Mesendoderm (in vitro differentiated cells): ENCODE measurements at regions not wholly inside any gene's neighbourhood (a gene's known extent, or its start where the extent isn't known, plus 50 kb on each side); places are given as distances from the start of the nearest gene placed in this dataset.

Experiments
- DNase-seq: peaks from one replicate; pipeline ENCODE4 v3.0.0; 2013
- H2AK5ac ChIP-seq: 2 replicates; pipeline ENCODE4 v1.6.1; 2013; ENCODE audit warnings: low read length, inconsistent platforms
- H2BK120ac ChIP-seq: 2 replicates; pipeline ENCODE4 v1.6.1; 2013; ENCODE audit warnings: low read depth, mild to moderate bottlenecking, low read length, moderate library complexity, mixed read lengths
- H2BK15ac ChIP-seq: replicated peaks from 2 replicates; pipeline ENCODE4 v1.6.1; 2013; ENCODE audit warnings: low read depth, mild to moderate bottlenecking, moderate library complexity
- H2BK5ac ChIP-seq: 2 replicates; pipeline ENCODE4 v1.6.1; 2013; ENCODE audit warnings: low read length, inconsistent platforms
- H3K18ac ChIP-seq: 2 replicates; pipeline ENCODE4 v1.6.1; 2013; ENCODE audit warnings: mild to moderate bottlenecking, low read length, mixed read lengths
- H3K23ac ChIP-seq: one replicate; pipeline ENCODE4 v1.6.1; 2013; ENCODE audit warnings: low read length
- H3K27ac ChIP-seq: 2 replicates; pipeline ENCODE4 v1.5.1; 2013; ENCODE audit warnings: low read depth, mild to moderate bottlenecking, inconsistent platforms, low read length, moderate library complexity
- H3K27me3 ChIP-seq: 2 replicates; pipeline ENCODE4 v1.6.1; 2013; ENCODE audit warnings: low read length, control low read depth, mild to moderate bottlenecking, inconsistent platforms; ENCODE audit not compliant: insufficient read depth, poor library complexity
- H3K36me3 ChIP-seq: 2 replicates; pipeline ENCODE4 v1.6.1; 2013; ENCODE audit warnings: low read length, inconsistent platforms; ENCODE audit not compliant: control insufficient read depth, insufficient read depth
- H3K4ac ChIP-seq: one replicate; pipeline ENCODE4 v1.6.1; 2013; ENCODE audit warnings: low read depth, mild to moderate bottlenecking, low read length, moderate library complexity
- H3K4me1 ChIP-seq: 2 replicates; pipeline ENCODE4 v1.6.1; 2013; ENCODE audit warnings: low read depth, low read length, inconsistent platforms; ENCODE audit not compliant: control insufficient read depth
- H3K4me2 ChIP-seq: 2 replicates; pipeline ENCODE4 v1.6.1; 2013; ENCODE audit warnings: low read length
- H3K4me3 ChIP-seq: 2 replicates; pipeline ENCODE4 v1.5.1; 2013; ENCODE audit warnings: mild to moderate bottlenecking, low read length
- H3K56ac ChIP-seq: one replicate; pipeline ENCODE4 v1.6.1; 2013; ENCODE audit warnings: low read length
- H3K79me1 ChIP-seq: 2 replicates; pipeline ENCODE4 v1.6.1; 2013; ENCODE audit warnings: low read length, inconsistent platforms
- H3K79me2 ChIP-seq: 2 replicates; pipeline ENCODE4 v1.6.1; 2013; ENCODE audit warnings: mild to moderate bottlenecking, low read length; ENCODE audit not compliant: control insufficient read depth, insufficient read depth
- H3K9ac ChIP-seq: 2 replicates; pipeline ENCODE4 v1.6.1; 2013; ENCODE audit warnings: low read length, inconsistent platforms
- H4K5ac ChIP-seq: one replicate; pipeline ENCODE4 v1.6.1; 2013; ENCODE audit warnings: low read length
- H4K8ac ChIP-seq: one replicate; pipeline ENCODE4 v1.6.1; 2013; ENCODE audit warnings: low read depth, mild to moderate bottlenecking, control low read depth, low read length, moderate library complexity
- WGBS: extraction: QIAGEN DNeasy Blood & Tissue Kit; methylation state at CpG from one replicate; pipeline ENCODE4 v1.1.7; 2013; ENCODE audit warnings: low lambda C conversion rate, missing lambda C conversion rate; ENCODE audit not compliant: insufficient coverage; ENCODE audit errors: extremely low coverage; 5-methylcytosine and 5-hydroxymethylcytosine counted together

GRCh38 chr2:129006135-129006886 lies 687.6 kb upstream of the HS6ST1 start:
- Histone ChIP-seq H4K8ac (no peak overlapping the region), H3K4ac (no peak overlapping the region), H3K23ac (no peak overlapping the region), H2AK5ac (no peak overlapping the region), H3K36me3 (no peaks in the 10 kb centered on the region), H3K4me1 (no peaks in the 10 kb centered on the region), H2BK15ac (no peak overlapping the region), H3K79me1 (no peaks in the 10 kb centered on the region), H2BK120ac (no peak overlapping the region), H3K9ac (no peak overlapping the region), H3K56ac (no peak overlapping the region), H3K79me2 (no peaks in the 10 kb centered on the region), H4K5ac (no peak overlapping the region), H3K27me3 (no peaks in the 10 kb centered on the region), H3K27ac (no peak overlapping the region), H3K18ac (no peak overlapping the region), H3K4me3 (no peak overlapping the region), H3K4me2 (no peak overlapping the region), H2BK5ac (no peak overlapping the region)
- DNase-seq = no peak
- no CpG with 5 or more reads among the region's 19 CpGs for WGBS

DNA sequence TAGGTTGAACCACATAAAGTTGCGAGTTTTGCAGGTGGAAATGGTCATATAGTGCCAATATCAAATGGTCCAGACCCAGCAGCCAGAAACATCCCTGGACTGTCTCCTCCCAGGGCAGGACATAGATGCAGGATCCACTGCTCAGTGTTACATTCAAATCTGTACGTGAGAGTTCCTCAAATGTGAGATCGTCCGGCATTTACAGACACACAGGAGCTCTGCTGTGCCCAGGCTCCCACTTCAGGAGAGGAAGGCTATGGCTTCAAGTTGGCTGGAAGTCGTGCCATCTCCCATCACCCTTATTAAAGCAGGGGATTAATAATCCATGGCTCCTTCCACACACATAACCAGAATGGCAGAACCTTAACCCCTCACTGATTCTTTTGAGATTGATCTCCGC lies 688.2 kb upstream of the HS6ST1 start:
- no peaks in the 10 kb centered on the region for H3K36me3 ChIP-seq
- WGBS = no CpG with 5 or more reads among the region's 6 CpGs
- no peak overlapping the region for H2AK5ac ChIP-seq
- H2BK15ac ChIP-seq = no peak overlapping the region
- no peak overlapping the region for H3K18ac ChIP-seq
- no peak overlapping the region for H2BK120ac ChIP-seq
- no peak for DNase-seq
- no peak overlapping the region for H3K23ac ChIP-seq
- no peak overlapping the region for H3K4me3 ChIP-seq
- H3K9ac ChIP-seq = no peak overlapping the region
- H3K56ac ChIP-seq = no peak overlapping the region
- H3K4me2 ChIP-seq = no peak overlapping the region
- H4K8ac ChIP-seq = no peak overlapping the region
- no peaks in the 10 kb centered on the region for H3K4me1 ChIP-seq
- no peaks in the 10 kb centered on the region for H3K79me1 ChIP-seq
- no peaks in the 10 kb centered on the region for H3K79me2 ChIP-seq
- no peak overlapping the region for H4K5ac ChIP-seq
- no peak overlapping the region for H2BK5ac ChIP-seq
- H3K4ac ChIP-seq = no peak overlapping the region
- no peak overlapping the region for H3K27ac ChIP-seq
- H3K27me3 ChIP-seq = no peaks in the 10 kb centered on the region

GRCh38 chr2:129008055-129008880 lies 689.6 kb upstream of the HS6ST1 start:
- Histone ChIP-seq H3K23ac (no peak overlapping the region), H3K79me2 (no peaks in the 10 kb centered on the region), H4K8ac (no peak overlapping the region), H3K27ac (no peak overlapping the region), H3K9ac (no peak overlapping the region), H3K18ac (no peak overlapping the region), H3K27me3 (no peaks in the 10 kb centered on the region), H3K4ac (no peak overlapping the region), H2BK120ac (no peak overlapping the region), H3K56ac (no peak overlapping the region), H3K4me3 (no peak overlapping the region), H4K5ac (no peak overlapping the region), H3K79me1 (no peaks in the 10 kb centered on the region), H2BK15ac (no peak overlapping the region), H2BK5ac (no peak overlapping the region), H3K4me2 (no peak overlapping the region), H2AK5ac (no peak overlapping the region), H3K36me3 (no peaks in the 10 kb centered on the region), H3K4me1 (no peaks in the 10 kb centered on the region)
- DNase-seq = no peak
- WGBS = no CpG with 5 or more reads among the region's 5 CpGs

GRCh38 chr2:129008881-129009554 lies 690.4 kb upstream of the HS6ST1 start:
- Histone ChIP-seq H4K5ac (no peak overlapping the region), H3K79me2 (no peaks in the 10 kb centered on the region), H4K8ac (no peak overlapping the region), H3K9ac (no peak overlapping the region), H3K4me3 (no peak overlapping the region), H3K27ac (no peak overlapping the region), H3K27me3 (no peaks in the 10 kb centered on the region), H3K23ac (no peak overlapping the region), H3K56ac (no peak overlapping the region), H3K18ac (no peak overlapping the region), H3K4ac (no peak overlapping the region), H2BK120ac (no peak overlapping the region), H3K4me2 (no peak overlapping the region), H2BK5ac (no peak overlapping the region), H3K36me3 (no peaks in the 10 kb centered on the region), H3K4me1 (no peaks in the 10 kb centered on the region), H2AK5ac (no peak overlapping the region), H3K79me1 (no peaks in the 10 kb centered on the region), H2BK15ac (no peak overlapping the region)
- no peak for DNase-seq
- no CpG with 5 or more reads among the region's 12 CpGs for WGBS

DNA sequence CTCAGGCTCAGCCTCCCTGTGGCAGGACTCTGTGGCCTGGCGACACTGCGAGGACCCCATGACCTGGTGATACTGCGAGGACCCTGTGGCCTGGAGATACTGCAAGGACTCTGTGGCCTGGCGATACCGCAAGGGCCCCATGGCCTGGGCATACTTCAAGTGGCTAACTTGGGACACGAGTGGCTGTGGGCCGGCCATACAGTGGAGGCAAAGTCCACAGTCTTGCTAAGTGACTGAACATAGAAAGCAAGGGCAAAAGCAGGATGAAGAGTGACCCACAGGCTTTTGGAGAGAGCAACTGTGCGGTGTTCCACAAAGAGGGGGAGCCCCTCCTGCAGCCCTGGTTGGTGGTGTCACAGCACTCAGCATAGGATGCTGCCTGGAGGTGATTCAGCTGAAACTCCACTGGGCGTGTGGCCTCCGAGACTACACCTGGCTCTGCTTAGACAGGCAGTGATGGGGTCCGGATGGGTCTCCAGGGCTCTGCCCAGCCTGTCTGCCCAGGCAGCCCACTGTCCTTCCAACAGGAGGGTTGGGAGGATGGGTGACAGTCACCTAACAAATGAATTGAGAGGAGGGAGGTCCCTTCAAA lies 691.0 kb upstream of the HS6ST1 start:
- H2BK5ac ChIP-seq = no peak overlapping the region
- no peak overlapping the region for H4K5ac ChIP-seq
- H2BK120ac ChIP-seq = no peak overlapping the region
- no peaks in the 10 kb centered on the region for H3K79me2 ChIP-seq
- no peak for DNase-seq
- H3K27ac ChIP-seq = no peak overlapping the region
- H3K36me3 ChIP-seq = no peaks in the 10 kb centered on the region
- H4K8ac ChIP-seq = no peak overlapping the region
- no peak overlapping the region for H3K9ac ChIP-seq
- H3K23ac ChIP-seq = no peak overlapping the region
- H3K18ac ChIP-seq = no peak overlapping the region
- no peak overlapping the region for H2AK5ac ChIP-seq
- no CpG with 5 or more reads among the region's 11 CpGs for WGBS
- H3K4ac ChIP-seq = no peak overlapping the region
- H3K56ac ChIP-seq = no peak overlapping the region
- no peaks in the 10 kb centered on the region for H3K27me3 ChIP-seq
- H3K4me2 ChIP-seq = no peak overlapping the region
- no peak overlapping the region for H2BK15ac ChIP-seq
- no peaks in the 10 kb centered on the region for H3K79me1 ChIP-seq
- no peaks in the 10 kb centered on the region for H3K4me1 ChIP-seq
- H3K4me3 ChIP-seq = no peak overlapping the region
